GM18511 (cell line): ENCODE measurements at regions not wholly inside any gene's neighbourhood (a gene's known extent, or its start where the extent isn't known, plus 50 kb on each side); places are given as distances from the start of the nearest gene placed in this dataset.
"Not testable (repeated sequence)": the region's sequence is repeated elsewhere in the genome, so short reads cannot be mapped to it uniquely, and the experiment has no call there.

ENCODE experiments used
- ATAC-seq: cut with Tn5 transposase; IDR thresholded peaks from one replicate; pipeline ENCODE4 v1.9.1; 2021; ENCODE audit warnings: mild to moderate bottlenecking, moderate library complexity; ENCODE audit not compliant: unreplicated experiment

DNA sequence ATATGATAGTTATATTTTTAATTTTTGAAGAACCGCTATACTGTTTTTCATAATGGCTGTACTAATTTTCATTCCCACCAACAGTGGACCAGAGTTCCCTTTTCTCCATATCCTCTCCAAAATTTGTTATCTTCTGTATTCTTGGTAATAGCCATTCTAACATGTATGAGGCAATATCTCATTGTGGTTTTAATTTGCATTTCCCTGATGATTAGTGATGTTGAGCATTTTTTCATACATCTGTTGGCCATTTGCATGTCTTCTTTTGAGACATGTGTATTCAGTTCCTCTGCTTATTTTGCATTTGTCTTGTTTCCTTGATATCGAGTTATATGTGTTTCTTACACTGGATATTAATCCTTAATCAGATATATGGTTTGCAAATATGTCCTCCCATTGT lies 770.8 kb upstream of the MBL2 start:
- no peak for ATAC-seq

- ATAC-seq, result no peak
Measured at GRCh38 chr10:53537508-53537907, 764.9 kb upstream of the MBL2 start.

DNA sequence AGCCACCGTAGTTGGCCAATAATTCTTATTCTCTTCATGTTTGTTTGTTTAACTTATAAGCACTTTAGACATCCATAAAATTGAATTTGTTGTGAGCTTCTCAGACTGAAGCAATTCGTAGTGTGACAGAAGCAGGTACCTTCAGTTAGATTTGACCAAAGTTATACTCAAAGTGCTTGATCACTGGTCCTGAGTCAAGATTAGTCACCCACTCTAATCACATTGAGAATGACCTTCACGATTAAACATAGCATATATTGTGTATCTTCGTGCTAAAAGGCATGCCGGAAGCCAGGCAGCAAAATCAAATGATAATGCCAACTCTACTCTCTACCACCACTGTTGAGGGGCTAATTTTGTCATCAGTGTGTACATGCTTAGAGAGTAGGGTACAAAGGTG lies 763.7 kb upstream of the MBL2 start:
- ATAC-seq, result no peak

DNA sequence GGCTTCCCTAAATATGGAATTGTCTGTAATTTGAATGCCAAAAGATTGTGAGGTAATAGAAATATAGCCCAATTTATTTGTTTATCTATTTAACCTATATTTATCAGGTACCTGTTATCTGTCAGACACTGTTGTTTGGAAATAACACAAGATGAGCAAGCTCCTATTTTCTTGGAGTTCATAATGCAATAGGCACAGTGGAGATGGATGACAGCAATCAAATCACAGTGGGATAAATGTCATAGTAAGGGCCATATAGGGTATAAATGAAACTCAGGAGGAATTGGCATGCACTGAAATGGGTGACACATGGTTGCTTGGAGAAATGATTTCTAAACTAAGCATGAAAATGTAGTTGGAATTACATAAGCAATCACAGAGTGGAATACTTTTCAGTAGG lies 761.8 kb upstream of the MBL2 start:
- ATAC-seq, result no peak

DNA sequence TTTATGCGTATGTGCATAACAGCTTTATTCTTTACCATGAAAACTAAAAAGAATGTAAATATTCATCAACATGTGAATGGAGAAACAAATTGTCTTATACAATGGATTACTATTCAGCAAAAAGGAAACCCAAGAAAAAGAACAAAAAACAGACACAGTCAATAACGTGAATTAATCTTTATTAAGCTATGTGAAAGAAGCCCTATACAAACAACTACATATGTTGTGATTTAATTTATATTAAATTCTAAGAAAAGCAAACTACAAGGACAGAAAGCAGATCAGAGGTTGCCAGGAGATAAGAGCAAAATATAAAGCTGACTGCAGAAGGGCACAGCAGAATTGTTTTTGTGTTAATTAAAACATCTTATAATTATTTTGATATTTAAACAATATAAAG lies 756.4 kb upstream of the MBL2 start:
- ATAC-seq, result no peak

GRCh38 chr10:53521046-53521445 lies 748.5 kb upstream of the MBL2 start:
- no peak for ATAC-seq

GRCh38 chr10:53508197-53508596 lies 735.6 kb upstream of the MBL2 start:
- ATAC-seq, result no peak

DNA sequence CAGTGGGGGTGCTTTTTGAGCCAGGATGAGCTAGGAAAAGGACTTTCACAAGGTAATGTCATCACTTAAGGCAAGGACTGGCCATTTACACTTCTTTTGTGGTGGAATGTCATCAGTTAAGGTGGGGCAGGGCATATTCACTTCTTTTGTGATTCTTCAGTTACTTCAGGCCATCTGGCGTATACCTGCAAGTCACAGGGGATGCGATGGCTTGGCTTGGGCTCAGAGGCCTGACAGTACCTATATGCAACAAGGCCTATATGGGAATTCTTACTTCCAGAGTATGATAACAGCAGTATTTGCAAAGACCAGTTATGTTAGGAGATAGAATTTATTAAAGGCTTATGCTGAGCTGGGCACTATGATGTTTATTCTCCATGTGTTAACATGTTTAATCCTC lies 731.9 kb upstream of the MBL2 start:
- not testable (repeated sequence) for ATAC-seq

DNA sequence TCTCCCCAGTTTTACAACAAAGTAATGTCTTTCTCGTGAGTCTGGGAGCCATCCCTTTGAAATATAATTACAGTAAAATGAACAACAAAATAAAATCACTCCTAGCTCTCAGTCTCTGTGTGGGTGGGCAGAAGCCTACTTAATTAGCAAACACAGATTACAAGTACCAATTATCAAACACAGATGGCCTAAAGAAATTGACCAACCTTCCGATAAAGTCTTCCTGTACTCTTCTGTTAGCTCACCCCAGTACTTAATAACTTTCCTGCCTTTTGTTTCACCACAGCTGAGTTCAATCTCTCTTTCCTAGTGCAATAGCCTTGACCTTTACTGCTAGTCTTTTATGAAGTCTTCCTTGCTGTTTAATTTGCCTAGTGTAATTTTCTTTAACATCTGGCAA lies 719.2 kb upstream of the MBL2 start:
- ATAC-seq, result no peak

DNA sequence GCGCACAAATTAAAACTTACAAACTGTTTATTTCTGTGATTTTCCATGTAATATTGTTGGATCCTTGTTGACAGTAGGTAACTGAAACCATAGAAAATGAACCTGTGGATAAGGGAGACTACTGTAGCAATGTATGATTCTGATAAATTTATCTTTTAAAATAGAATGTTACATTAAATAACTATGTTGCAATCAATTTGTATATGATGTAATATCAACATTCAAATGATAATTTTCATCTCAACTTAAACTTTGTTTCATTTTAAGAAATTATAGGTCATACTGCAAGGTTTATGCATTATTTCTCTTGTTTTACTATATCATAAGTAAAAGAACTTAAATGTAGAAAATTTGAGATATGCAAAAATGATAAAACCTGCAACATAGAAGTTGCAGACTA lies 718.0 kb upstream of the MBL2 start:
- ATAC-seq, result no peak

- no peak for ATAC-seq
Measured at GRCh38 chr10:53489335-53490182, 717.0 kb upstream of the MBL2 start.

DNA sequence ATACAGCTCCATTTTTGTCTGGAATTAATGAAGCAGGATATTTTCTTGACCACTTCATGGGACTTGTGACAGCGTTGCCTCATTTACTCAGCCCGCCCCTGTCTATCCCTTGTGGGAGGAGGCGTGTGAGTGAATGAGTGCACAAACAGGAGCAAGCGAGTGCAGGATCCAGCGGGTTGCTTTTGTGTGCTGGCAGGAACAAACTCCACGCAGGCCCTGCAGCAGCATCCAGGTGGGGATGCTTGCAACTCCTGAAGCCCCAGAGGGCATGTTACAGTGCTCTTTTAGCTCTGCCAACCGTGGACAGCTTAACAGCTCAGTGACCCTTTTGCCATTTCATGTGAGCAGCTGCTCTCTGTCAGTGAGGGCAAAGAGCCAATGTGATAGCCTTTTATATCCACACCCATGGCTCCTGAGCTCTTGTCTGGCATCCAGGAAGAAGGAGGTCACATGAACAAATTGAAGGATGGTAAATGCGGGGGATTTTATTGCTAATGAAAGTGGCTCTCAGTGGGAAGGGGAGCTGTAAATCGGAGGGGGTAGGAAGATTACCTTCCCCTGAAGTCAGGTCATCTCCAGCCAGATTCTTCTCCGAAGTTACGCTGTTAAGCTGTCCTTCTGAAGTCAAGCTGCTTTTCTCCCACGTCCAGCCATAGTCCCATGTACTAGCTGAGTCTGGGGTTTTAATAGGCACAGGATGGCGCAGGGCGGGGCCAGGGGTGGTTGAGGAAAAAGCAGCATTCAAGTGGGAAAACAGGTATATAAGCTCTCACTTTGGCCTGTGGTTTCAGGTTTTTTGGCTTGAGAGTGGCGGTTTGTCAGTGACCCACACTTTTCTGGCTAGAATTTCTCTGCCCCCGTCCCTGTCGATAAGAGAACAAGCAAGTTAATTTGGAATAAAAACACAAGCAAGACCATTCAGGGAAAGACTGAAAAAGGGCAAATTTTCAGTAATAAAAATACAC lies 714.7 kb upstream of the MBL2 start:
- no peak for ATAC-seq

DNA sequence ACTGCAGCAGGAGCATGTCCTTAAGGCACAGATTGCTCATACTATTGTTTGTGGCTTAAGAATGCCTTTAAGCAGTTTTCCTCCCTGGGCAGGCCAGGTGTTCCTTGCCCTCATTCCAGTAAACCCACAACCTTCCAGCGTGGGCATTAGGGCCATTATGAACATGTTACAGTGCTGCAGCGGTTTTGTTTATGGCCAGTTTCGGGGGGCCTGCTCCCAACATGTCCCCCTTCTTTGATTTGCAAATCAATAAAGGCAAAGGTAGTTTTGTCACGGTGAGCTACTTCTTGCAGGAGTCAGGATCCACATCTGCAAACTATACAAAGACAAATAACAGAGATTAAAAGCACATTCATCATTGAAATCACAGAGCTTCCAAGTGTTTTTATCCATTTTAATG lies 712.8 kb upstream of the MBL2 start:
- not testable (repeated sequence) for ATAC-seq

- no peak for ATAC-seq
Measured at GRCh38 chr10:53479365-53479764, 706.8 kb upstream of the MBL2 start.

DNA sequence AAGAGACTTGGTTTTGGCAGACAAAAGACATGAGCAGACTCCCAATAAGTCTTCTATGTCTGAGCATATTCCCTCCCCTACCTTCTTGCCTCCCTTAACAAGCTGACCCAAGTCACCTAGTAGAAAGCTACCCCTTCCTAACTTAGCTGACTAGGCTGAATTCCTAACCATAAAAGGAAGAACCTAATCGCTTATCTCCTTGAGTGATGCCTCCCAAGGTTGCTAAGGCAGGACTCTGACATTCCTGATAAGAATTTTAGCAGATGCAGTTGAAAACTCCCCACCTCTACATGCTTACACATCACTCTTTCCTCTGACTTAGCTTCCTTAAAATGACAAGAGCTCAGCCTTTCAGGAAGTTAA lies 704.7 kb upstream of the MBL2 start:
- no peak for ATAC-seq

GRCh38 chr10:53476650-53477312 lies 704.2 kb upstream of the MBL2 start:
- ATAC-seq, result no peak

GRCh38 chr10:53469383-53469782 lies 696.8 kb upstream of the MBL2 start:
- ATAC-seq, result no peak

DNA sequence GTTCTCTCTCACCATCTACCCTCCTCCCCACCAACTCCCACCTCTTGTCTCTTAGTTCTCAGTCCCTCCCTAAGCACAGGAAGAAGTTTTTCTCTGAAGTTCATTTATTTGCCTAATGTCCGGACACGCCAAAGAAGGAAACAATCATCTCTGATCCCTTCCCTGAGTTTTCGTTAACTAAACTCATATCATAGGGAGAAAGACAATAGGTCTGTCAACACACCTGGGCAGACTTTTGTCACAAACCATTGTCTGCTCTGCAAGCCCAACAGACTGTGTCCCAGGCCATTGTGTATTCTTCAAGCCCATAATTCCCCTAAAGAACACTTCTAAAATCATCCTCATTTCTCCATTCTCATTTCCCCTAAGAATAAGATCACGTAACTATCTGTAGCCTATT lies 691.0 kb upstream of the MBL2 start:
- ATAC-seq, result no peak

DNA sequence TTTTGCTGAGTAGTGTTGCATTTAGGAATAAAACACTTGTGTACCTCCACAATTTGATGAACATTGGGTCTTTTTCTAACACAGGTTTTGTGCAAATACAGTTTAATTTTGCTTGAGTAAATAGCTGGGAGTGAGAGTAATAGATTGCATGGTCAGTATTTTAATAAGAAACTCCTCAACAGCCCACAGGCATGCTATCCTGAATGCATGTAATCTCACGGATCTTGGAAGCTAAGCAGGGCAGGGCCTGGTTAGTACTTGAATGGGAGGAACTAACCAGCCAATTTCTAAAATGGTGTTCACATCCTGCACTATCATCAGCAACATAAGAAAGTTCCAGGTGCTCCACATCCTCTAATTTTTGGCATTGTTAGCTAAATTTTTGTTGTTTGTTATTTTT lies 685.4 kb upstream of the MBL2 start:
- no peak for ATAC-seq

DNA sequence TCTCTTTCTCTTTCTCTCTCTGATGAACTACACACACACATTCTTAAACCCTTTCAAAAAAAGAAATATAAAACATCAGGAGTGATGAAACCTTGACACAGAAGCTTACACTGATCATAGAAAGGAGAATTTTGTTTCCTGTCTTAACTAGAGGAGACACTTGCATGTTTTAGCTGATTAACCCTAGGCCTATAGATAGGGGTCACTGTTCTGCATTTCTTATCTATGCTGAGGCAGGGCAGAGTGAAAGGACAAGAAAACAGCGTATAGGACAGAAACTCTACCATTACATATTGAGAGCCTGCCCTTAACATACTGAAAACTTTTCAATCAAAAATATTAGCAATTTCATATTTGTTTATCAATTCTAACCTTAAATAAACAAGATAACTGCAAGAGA lies 680.6 kb upstream of the MBL2 start:
- no peak for ATAC-seq

GRCh38 chr10:53447576-53447975 lies 675.0 kb upstream of the MBL2 start:
- no peak for ATAC-seq

- ATAC-seq, result no peak
Measured at GRCh38 chr10:53441843-53442242, 669.3 kb upstream of the MBL2 start.
